Stimulated activated naive B cell treated with anti-CD40 and anti-IgM and Interleukin-4, amounts not matched to agents 10 μg/mL and 1 μg/mL and 100 μg/mL, for 72 hours (primary cell): ENCODE measurements at regions not wholly inside any gene's neighbourhood (a gene's known extent, or its start where the extent isn't known, plus 50 kb on each side); places are given as distances from the start of the nearest gene placed in this dataset.
"Not testable (repeated sequence)": the region's sequence is repeated elsewhere in the genome, so short reads cannot be mapped to it uniquely, and the experiment has no call there.

ENCODE experiments used
- ATAC-seq, 2 donors: fragments of 150-1000 bp; cut with Tn5 transposase; replicated peaks; 2 replicates each; pipeline ENCODE4 v1.10.0; 2021; ENCODE audit warnings: moderate library complexity in 1 of 2
- DNase-seq: peaks from one replicate; pipeline ENCODE4 v3.0.0; 2021
- H3K27ac Mint-ChIP-seq: one replicate; pipeline ENCODE4 v1.8.0; 2022; ENCODE audit warnings: mild to moderate bottlenecking, mixed read lengths
- H3K27me3 Mint-ChIP-seq, 2 donors: one replicate each; pipeline ENCODE4 v1.8.0; 2022; ENCODE audit warnings: mixed read lengths in 2 of 2
- H3K36me3 Mint-ChIP-seq, 2 donors: one replicate each; pipeline ENCODE4 v1.8.0; 2022; ENCODE audit warnings: mixed read lengths in 2 of 2, mild to moderate bottlenecking in 1 of 2
- H3K4me1 Mint-ChIP-seq, 2 donors: one replicate each; pipeline ENCODE4 v1.8.0; 2022; ENCODE audit warnings: mixed read lengths in 2 of 2, mild to moderate bottlenecking in 1 of 2
- H3K4me3 Mint-ChIP-seq, 2 donors: one replicate each; pipeline ENCODE4 v1.8.0; 2022; ENCODE audit warnings: mild to moderate bottlenecking in 2 of 2, mixed read lengths in 2 of 2, moderate library complexity in 1 of 2
- H3K9me3 Mint-ChIP-seq, 2 donors: one replicate each; pipeline ENCODE4 v1.8.0; 2022; ENCODE audit warnings: mixed read lengths in 2 of 2, mild to moderate bottlenecking in 1 of 2

DNA sequence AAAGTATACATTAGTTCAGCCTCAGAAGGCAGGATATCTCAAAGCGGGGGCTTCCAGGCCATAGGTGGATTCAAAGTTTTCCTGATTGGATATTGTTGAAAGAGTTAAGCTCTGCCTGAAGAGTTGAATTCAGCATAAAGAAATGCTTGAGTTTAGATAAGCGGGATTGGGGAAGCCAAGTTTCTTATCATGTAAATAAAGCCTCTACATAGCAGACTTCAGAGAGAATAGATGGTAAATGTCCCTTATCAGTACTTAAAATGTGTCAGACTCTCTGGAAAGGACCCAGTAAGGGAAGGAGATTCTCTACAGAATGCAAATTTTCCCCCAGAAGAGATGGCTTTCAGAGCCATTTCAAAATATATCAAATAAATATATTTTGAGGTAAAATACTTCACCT, 423.5 kb downstream of the SHISA9 start:
- peaks cover 0 to 5% of the 10 kb centered on the region in 2 donors for H3K4me1 Mint-ChIP-seq
- no peaks in the 10 kb centered on the region for H3K9me3 Mint-ChIP-seq
- no peak for DNase-seq
- no peak overlapping the region for H3K27ac Mint-ChIP-seq
- H3K4me3 Mint-ChIP-seq = no peak overlapping the region
- H3K27me3 Mint-ChIP-seq = peaks cover 0 to 9% of the 10 kb centered on the region in 2 donors
- ATAC-seq = no peak
- H3K36me3 Mint-ChIP-seq = no peaks in the 10 kb centered on the region

DNA sequence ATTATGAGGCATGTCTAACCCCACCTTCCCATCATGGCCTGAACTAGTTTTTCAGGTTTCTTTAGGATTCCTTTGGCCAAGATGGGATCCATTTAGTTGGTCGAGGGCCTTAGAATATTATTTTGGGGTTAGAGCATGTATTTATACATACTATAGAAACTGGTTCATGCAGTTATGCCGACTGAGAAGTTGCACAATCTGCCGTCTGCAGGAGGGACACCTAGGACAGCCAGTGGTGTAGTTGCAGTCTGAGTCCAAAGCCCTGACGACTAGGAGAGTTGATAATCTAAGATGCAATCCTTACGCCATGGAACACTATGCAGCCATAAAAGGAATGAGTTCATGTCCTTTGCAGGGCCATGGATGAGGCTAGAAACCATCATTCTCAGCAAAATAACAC, 424.0 kb downstream of the SHISA9 start:
- Mint-ChIP-seq H3K27ac (no peak overlapping the region), H3K27me3 (peaks cover 0 to 10% of the 10 kb centered on the region in 2 donors), H3K9me3 (no peaks in the 10 kb centered on the region), H3K4me1 (peaks cover 0 to 5% of the 10 kb centered on the region in 2 donors), H3K4me3 (no peak overlapping the region), H3K36me3 (no peaks in the 10 kb centered on the region)
- DNase-seq (no peak), ATAC-seq (no peak)

DNA sequence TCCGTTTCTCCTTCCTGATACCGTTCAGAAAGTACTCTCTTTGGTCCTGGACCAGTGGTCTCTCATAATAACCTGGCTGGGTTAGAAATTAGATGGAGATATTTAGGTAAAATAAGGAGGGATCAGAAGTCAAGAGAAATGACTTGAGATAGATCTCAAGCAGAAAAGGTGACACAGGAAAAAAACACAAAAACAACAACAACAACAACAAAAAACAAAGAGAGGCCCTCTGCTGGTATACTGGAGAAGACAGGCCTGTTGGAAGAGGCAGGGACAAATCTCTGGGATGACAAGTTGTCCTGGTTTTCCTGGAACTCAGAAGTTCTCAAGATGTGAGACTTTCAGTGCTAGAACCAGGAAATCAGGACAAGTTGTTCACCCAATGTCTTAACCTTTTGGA, 430.5 kb downstream of the SHISA9 start:
- no peak overlapping the region for H3K4me3 Mint-ChIP-seq
- H3K4me1 Mint-ChIP-seq = no peaks in the 10 kb centered on the region
- no peak for ATAC-seq
- no peak for DNase-seq
- H3K27ac Mint-ChIP-seq = no peak overlapping the region
- no peaks in the 10 kb centered on the region for H3K36me3 Mint-ChIP-seq
- H3K27me3 Mint-ChIP-seq = peaks cover 6 to 22% of the 10 kb centered on the region in 2 donors
- peaks cover 0 to 1% of the 10 kb centered on the region in 2 donors for H3K9me3 Mint-ChIP-seq

DNA sequence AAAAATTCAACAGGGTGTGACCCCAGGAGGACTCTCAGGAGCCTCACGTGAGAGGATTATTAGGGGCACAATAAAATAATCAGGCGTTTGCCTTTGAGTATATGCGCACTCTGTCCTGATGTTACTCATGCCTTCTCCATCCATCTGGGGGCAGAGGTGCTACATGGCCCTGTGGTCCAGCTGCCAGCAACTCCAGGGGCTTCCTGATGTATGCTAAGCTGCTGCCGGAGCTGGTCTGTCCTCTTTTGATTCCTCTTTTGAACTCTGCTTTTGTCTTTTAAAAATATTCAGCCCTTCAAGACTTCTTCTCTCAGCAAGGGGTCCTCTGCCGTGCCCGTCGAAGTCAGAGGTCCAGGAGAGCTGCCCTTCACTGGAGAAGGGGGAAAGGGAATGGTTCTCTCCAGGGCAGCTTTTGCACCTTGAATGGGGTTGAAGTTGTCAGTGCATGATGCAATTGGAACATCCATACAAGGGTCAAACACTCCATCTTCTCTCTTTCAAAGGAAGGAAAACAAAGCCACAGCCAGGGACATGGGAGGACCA, 431.4 kb downstream of the SHISA9 start:
- ATAC-seq (no peak), DNase-seq (no peak)
- Mint-ChIP-seq H3K4me3 (no peak overlapping the region), H3K36me3 (no peaks in the 10 kb centered on the region), H3K9me3 (peaks cover 0 to 1% of the 10 kb centered on the region in 2 donors), H3K27me3 (peaks cover 6 to 22% of the 10 kb centered on the region in 2 donors), H3K27ac (no peak overlapping the region), H3K4me1 (peaks cover 0 to 2% of the 10 kb centered on the region in 2 donors)

DNA sequence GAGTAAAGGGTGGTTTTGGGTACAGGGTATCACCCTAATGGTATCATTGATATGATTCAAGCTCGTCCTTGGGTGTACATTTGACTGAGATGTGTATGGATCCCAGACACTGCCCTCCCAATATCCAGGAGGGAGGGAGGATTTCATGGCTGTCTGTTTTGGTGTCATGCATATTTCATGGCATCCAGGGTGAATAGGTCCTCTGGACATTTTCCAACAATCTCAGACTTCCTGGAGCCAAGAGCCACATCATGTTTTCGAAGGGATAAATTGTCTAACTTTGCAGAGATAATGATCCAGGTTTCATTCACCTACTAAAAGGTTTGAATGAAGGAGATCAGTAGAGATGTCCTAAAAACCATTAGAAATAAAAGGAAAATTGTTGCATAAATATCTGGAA, 431.9 kb downstream of the SHISA9 start:
- Mint-ChIP-seq H3K27me3 (peaks cover 6 to 22% of the 10 kb centered on the region in 2 donors), H3K4me1 (peaks cover 0 to 2% of the 10 kb centered on the region in 2 donors), H3K4me3 (no peak overlapping the region), H3K36me3 (no peaks in the 10 kb centered on the region), H3K9me3 (peaks cover 0 to 1% of the 10 kb centered on the region in 2 donors), H3K27ac (no peak overlapping the region)
- DNase-seq (no peak), ATAC-seq (no peak)

DNA sequence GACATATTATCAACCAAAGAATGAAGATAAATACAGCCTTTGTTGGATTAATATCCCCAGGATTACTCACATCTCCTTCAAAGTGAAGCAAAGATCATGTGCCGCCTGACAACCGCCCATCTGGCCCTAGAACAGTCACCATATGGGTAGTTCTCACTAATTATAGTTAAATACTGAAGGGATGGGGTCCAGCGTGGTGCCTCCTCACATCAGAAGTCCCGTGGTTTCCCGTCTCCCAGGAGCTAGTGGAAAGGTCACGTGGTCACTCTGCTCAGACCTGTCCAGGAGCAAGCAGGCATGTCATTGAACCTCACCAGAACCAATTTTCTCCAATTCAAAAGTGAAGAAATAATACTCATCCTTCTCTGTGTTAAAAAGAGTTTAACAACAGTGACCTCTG, 434.5 kb downstream of the SHISA9 start:
- H3K4me3 Mint-ChIP-seq = no peak overlapping the region
- no peak for ATAC-seq
- peaks cover 6 to 11% of the 10 kb centered on the region in 2 donors for H3K27me3 Mint-ChIP-seq
- H3K36me3 Mint-ChIP-seq = no peaks in the 10 kb centered on the region
- no peak for DNase-seq
- no peak overlapping the region for H3K27ac Mint-ChIP-seq
- H3K9me3 Mint-ChIP-seq = peaks cover 0 to 1% of the 10 kb centered on the region in 2 donors
- peaks cover 0 to 2% of the 10 kb centered on the region in 2 donors for H3K4me1 Mint-ChIP-seq

DNA sequence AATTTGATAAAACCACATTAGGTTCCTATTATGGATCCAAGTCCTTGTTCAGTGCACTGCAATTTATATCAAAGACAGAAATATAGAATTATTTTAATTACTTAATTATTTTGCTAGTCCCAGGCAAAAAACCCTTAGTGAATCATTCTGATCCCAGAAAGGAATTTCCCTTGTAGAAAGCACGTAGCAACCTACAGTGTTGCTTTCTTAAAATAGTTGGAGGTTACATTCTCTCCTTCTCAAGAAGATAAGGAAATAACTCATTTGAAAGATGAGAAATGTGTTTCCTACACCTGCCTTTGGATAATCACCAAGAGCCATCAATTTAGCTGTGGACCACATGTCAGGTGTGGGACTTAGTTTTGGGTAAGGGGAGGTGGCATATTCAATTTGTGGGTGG, 434.9 kb downstream of the SHISA9 start:
- peaks cover 0 to 2% of the 10 kb centered on the region in 2 donors for H3K4me1 Mint-ChIP-seq
- DNase-seq = no peak
- H3K4me3 Mint-ChIP-seq = no peak overlapping the region
- peaks cover 6 to 11% of the 10 kb centered on the region in 2 donors for H3K27me3 Mint-ChIP-seq
- no peaks in the 10 kb centered on the region for H3K36me3 Mint-ChIP-seq
- no peak overlapping the region for H3K27ac Mint-ChIP-seq
- ATAC-seq = peak in 1 of 2 donors; percentile 42
- peaks cover 0 to 1% of the 10 kb centered on the region in 2 donors for H3K9me3 Mint-ChIP-seq

DNA sequence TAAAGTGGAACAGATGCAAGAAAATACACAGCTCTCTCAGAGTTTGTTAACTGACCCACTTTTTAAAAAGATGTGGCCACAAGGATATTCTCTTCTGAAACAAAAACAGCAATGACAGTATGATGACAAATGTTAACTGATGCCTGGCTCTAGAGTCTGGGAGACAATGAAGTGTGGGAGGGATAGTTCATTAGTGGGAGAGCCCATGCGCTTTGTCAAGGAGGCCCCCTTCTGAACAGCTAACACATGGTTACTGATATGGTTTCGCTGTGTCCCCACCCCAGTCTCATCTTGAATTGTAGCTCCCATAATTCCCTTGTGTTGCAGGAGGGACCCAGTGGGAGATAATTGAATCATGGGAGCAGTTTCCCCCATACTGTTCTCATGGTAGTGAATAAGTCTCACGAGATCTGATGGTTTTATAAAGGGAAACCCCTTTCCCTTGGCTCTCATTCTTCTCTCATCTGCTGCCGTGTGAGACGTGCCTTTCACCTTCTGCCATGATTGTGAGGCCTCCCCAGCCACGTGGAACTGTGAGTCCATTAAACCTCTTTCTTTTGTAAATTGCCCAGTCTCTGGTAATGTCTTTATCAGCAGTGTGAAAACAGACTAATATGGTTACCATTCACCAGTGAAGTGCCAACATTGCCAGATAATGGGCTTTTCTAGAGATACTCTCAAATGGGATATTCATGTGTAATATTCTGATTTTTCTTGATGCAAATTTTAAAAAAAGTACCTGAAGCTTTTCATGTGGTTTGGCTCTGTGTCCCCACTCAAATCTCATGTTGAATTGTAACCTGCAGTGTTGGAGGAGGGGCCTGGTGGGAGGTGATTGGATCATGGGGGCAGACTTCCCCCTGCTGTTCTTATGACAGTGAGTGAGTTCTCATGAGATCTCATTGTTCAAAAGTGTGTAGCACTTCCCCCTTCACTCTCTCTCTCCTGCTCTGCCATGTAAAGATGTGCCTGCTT, 435.8 kb downstream of the SHISA9 start:
- H3K4me3 Mint-ChIP-seq, H3K9me3 Mint-ChIP-seq, DNase-seq, ATAC-seq, H3K27me3 Mint-ChIP-seq, H3K36me3 Mint-ChIP-seq, H3K4me1 Mint-ChIP-seq, H3K27ac Mint-ChIP-seq: not testable (repeated sequence)

DNA sequence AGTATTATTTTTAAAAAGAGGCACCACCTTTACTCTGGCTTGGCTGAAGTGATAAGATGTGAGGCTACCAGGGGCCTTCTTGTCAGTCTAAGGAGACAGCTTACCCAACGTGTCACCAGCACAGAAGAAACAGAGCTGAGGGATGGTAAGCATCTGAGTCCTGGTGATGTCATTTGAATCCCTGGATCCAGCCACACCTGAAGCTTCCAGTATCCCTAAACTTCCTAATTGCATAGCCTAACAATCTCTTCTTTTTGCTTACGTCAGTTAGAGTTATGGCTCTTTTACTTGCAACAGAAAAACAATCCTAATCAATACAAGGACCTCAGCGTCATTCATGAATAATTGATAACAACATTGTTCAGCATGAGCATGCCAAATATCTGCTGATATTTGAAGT, 436.6 kb downstream of the SHISA9 start:
- Mint-ChIP-seq H3K27me3 (no peaks in the 10 kb centered on the region), H3K27ac (no peak overlapping the region), H3K36me3 (no peaks in the 10 kb centered on the region), H3K4me3 (no peak overlapping the region), H3K4me1 (peaks cover 0 to 2% of the 10 kb centered on the region in 2 donors), H3K9me3 (no peaks in the 10 kb centered on the region)
- ATAC-seq = no peak
- no peak for DNase-seq

DNA sequence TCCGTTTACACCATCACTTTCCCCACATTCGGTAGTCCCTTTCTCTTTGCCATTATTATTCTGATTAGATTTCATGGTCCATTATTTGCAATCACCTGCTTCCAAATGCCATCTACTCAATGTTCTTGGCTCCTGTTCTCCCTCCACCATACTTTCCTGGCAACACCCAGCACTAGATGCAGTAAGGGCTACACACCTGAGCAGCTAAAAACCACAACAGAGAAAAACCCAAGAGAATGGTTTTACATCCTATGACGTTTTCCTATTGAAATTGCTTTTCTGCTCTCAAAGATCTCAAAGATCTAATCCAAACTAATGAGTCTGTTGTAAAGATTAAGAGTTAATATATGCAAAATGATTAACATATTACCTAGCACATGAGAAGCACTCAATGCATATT, 441.3 kb downstream of the SHISA9 start:
- Mint-ChIP-seq H3K27me3 (no peaks in the 10 kb centered on the region), H3K36me3 (no peaks in the 10 kb centered on the region), H3K4me3 (no peak overlapping the region), H3K27ac (no peak overlapping the region), H3K4me1 (no peaks in the 10 kb centered on the region), H3K9me3 (no peaks in the 10 kb centered on the region)
- no peak for DNase-seq
- ATAC-seq = no peak

DNA sequence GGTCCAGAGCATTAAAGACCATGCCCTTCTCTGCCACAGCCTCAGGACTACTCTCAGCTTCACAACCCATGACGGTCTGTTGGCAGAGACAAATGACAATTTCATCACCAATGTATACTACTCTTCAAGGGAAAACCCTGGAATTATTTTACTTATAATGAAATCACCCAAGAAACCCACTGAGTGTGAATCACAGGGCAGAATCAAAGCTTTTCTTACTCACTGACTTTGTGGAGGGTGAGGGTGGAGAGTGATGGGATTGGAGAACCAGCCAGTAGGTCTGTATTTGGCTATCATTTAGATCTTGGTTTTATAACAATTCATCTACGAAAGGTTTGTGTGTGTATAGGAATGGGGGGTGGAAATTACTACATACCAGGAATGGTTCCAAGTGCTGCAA, 442.6 kb downstream of the SHISA9 start:
- H3K27ac Mint-ChIP-seq = no peak overlapping the region
- no peak for ATAC-seq
- no peak for DNase-seq
- no peaks in the 10 kb centered on the region for H3K9me3 Mint-ChIP-seq
- no peaks in the 10 kb centered on the region for H3K36me3 Mint-ChIP-seq
- H3K4me3 Mint-ChIP-seq = no peak overlapping the region
- H3K27me3 Mint-ChIP-seq = no peaks in the 10 kb centered on the region
- no peaks in the 10 kb centered on the region for H3K4me1 Mint-ChIP-seq

DNA sequence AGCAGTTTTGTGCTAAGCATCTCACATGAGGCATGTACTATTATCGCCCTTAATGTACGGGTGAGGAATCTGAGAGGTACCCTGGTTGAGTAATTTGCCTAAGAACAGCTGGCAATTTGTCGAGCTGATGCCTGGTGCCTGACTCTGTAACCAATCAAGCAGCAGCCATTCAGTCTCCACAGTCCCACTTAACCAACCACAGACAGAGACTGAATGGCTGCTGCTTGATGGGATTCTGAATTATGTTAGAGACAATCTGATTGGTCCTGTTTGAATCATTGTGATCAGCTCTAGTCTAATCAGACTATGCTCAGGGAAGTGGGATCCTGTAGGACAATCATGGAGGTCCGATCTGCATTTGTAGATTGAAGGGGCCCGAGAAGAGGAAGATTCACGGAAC, 447.0 kb downstream of the SHISA9 start:
- H3K4me1 Mint-ChIP-seq = no peaks in the 10 kb centered on the region
- H3K27me3 Mint-ChIP-seq = peaks cover 0 to 5% of the 10 kb centered on the region in 2 donors
- no peaks in the 10 kb centered on the region for H3K36me3 Mint-ChIP-seq
- no peak overlapping the region for H3K4me3 Mint-ChIP-seq
- H3K9me3 Mint-ChIP-seq = no peaks in the 10 kb centered on the region
- no peak overlapping the region for H3K27ac Mint-ChIP-seq
- DNase-seq = no peak
- no peak for ATAC-seq

DNA sequence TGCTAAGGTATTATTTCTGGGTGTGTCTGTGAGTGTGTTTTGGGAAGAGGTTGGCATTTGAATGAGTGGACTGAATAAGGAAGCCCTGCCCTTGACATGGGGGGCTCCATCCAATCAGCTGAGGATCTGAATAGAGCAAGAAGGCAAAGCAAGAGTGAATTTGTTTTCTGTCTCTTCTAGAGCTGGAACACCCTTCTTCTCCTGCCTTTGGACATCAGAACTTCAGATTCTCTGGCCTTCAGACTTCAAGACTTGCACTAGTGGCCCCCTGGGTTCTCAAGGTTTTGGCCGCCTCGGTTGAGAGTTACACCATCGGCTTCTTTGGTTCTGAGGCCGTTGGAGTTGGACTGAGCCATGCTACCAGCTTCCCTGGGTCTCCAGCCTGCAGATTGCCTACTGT, 448.6 kb downstream of the SHISA9 start:
- Mint-ChIP-seq H3K4me3 (no peak overlapping the region), H3K36me3 (no peaks in the 10 kb centered on the region), H3K4me1 (no peaks in the 10 kb centered on the region), H3K27me3 (peaks cover 0 to 5% of the 10 kb centered on the region in 2 donors), H3K9me3 (no peaks in the 10 kb centered on the region), H3K27ac (no peak overlapping the region)
- DNase-seq = no peak
- no peak for ATAC-seq

DNA sequence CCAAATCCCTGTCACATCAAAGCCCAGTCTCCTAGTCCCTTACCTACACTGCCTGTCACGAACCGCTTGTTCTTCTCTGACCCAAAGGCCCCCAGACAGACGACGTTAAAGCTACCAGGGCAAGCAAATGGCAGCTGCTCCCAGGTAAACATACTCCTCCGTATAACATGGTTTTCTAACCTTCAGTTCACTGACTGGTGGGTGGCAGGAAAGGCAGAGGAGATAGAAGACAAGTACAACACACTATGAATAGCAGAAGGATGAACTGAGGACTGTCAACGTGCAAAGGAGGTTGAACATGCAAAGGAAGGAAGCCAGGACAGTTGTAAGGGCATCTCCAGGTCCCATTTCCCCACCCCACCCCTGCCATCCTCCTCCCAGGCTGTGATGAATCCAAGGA, 449.8 kb downstream of the SHISA9 start:
- H3K27me3 Mint-ChIP-seq = peaks cover 0 to 5% of the 10 kb centered on the region in 2 donors
- H3K9me3 Mint-ChIP-seq = no peaks in the 10 kb centered on the region
- no peaks in the 10 kb centered on the region for H3K36me3 Mint-ChIP-seq
- no peaks in the 10 kb centered on the region for H3K4me1 Mint-ChIP-seq
- ATAC-seq (no peak), DNase-seq (no peak)
- H3K27ac Mint-ChIP-seq = no peak overlapping the region
- H3K4me3 Mint-ChIP-seq = no peak overlapping the region
